ENCODE measurements at regions not wholly inside any gene's neighbourhood (a gene's known extent, or its start where the extent isn't known, plus 50 kb on each side); places are given as distances from the start of the nearest gene placed in this dataset.

- H3K27ac Mint-ChIP-seq = no peak overlapping the region
- ChIA-PET POLR2A (no interaction called here), CTCF (no interaction called here)
- Histone ChIP-seq H3K4me1 (ENCODE audit: control insufficient read depth in 1 of 2, extremely low read depth in 1 of 2, insufficient read depth in 2 of 2, low read length in 2 of 2) (no peaks in the 10 kb centered on the region), H3K27me3 (replicated peaks in 1 of 2; ENCODE audit: control insufficient read depth in 2 of 2, extremely low read depth in 1 of 2, insufficient read depth in 2 of 2, low read length in 1 of 2) (no peaks in the 10 kb centered on the region), H3K9me3 (no peaks in the 10 kb centered on the region), H3K36me3 (ENCODE audit: control insufficient read depth in 2 of 2, extremely low read depth in 1 of 2, insufficient read depth in 1 of 2, low read length in 1 of 2) (no peaks in the 10 kb centered on the region), H3K4me3 (ENCODE audit: control insufficient read depth in 1 of 2, extremely low read depth in 1 of 2, low read length in 1 of 2) (no peak overlapping the region), H3K27ac (ENCODE audit: low read length) (no peak overlapping the region)
- no peak for ATAC-seq (replicated peaks in 1 of 4)
- no peaks in the 10 kb centered on the region for H3K9me3 Mint-ChIP-seq
- 80% methylated on average over 1 of the region's 1 CpG for WGBS (ENCODE audit: insufficient coverage)
- no peak overlapping the region for H3K4me3 Mint-ChIP-seq
- peaks cover 2 to 7% of the 10 kb centered on the region in 2 donors for H3K27me3 Mint-ChIP-seq
- no peak for DNase-seq
- no peaks in the 10 kb centered on the region for H3K36me3 Mint-ChIP-seq
- no peaks in the 10 kb centered on the region for H3K4me1 Mint-ChIP-seq
Observed at GRCh38 chr7:116329686-116330503, 119.6 kb downstream of the TES start.

DNA sequence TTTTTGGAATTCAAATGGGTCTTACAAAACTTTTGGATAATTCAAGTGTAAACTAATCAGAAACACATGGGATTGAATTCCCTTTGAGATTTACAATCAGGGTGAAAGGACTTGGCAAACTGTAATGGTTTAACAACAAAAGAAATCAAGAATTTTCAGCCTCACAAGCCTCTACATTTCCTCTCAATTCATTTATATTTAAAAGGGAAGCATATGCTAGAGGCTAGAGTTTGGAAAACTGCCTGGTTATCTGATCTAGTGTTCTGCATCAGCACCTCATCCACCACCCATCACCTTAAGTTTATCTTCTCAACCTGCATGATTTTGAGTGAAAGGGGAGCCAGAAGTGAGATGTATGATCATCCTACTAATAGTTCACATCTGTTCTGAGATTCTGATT lies 120.7 kb downstream of the TES start:
- Mint-ChIP-seq H3K4me1 (no peaks in the 10 kb centered on the region), H3K27ac (no peak overlapping the region), H3K9me3 (no peaks in the 10 kb centered on the region), H3K4me3 (no peak overlapping the region), H3K27me3 (peaks cover 2 to 12% of the 10 kb centered on the region in 2 donors), H3K36me3 (no peaks in the 10 kb centered on the region)
- no peaks in the 10 kb centered on the region for H3K27me3 ChIP-seq (replicated peaks in 1 of 2; ENCODE audit: control insufficient read depth in 2 of 2, extremely low read depth in 1 of 2, insufficient read depth in 2 of 2, low read length in 1 of 2)
- H3K27ac ChIP-seq (ENCODE audit: low read length) = no peak overlapping the region
- ChIA-PET CTCF (no interaction called here), POLR2A (no interaction called here)
- DNase-seq (no peak), ATAC-seq (replicated peaks in 1 of 4) (no peak)
- H3K4me1 ChIP-seq (ENCODE audit: control insufficient read depth in 1 of 2, extremely low read depth in 1 of 2, insufficient read depth in 2 of 2, low read length in 2 of 2) = no peaks in the 10 kb centered on the region
- H3K36me3 ChIP-seq (ENCODE audit: control insufficient read depth in 2 of 2, extremely low read depth in 1 of 2, insufficient read depth in 1 of 2, low read length in 1 of 2) = no peaks in the 10 kb centered on the region
- H3K4me3 ChIP-seq (ENCODE audit: control insufficient read depth in 1 of 2, extremely low read depth in 1 of 2, low read length in 1 of 2) = no peak overlapping the region
- no peaks in the 10 kb centered on the region for H3K9me3 ChIP-seq

DNA sequence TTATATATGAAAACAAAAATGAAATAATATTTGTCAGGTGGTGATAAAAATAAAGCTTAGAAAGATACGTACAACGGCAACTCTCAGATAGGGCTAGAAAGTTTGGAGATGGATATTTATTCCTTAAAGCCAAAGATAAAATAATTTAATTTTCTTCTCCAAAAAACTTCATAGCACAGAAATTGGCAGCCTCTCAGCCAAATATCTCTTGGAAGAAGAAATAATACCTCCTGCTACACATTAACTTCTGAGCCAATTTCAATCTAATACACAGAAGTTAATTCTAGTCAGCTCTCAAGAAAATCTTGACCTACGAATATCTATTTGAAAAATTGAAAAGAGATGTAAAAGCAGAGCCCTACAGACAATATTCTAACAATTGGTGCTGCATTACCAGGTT lies 122.4 kb downstream of the TES start:
- ATAC-seq (replicated peaks in 1 of 4) = no peak
- no peaks in the 10 kb centered on the region for H3K36me3 ChIP-seq (ENCODE audit: control insufficient read depth in 2 of 2, extremely low read depth in 1 of 2, insufficient read depth in 1 of 2, low read length in 1 of 2)
- no peaks in the 10 kb centered on the region for H3K27me3 ChIP-seq (replicated peaks in 1 of 2; ENCODE audit: control insufficient read depth in 2 of 2, extremely low read depth in 1 of 2, insufficient read depth in 2 of 2, low read length in 1 of 2)
- Mint-ChIP-seq H3K36me3 (no peaks in the 10 kb centered on the region), H3K4me3 (no peak overlapping the region), H3K9me3 (no peaks in the 10 kb centered on the region), H3K27me3 (peaks cover 4 to 15% of the 10 kb centered on the region in 2 donors), H3K27ac (no peak overlapping the region), H3K4me1 (no peaks in the 10 kb centered on the region)
- H3K9me3 ChIP-seq = no peaks in the 10 kb centered on the region
- ChIA-PET POLR2A (interaction anchor here in 1 of 2 donors (0.6 kb wide), 1 partner anchor 362 kb away, joined by 3 read pairs; no protein-coding TSS in a partner anchor), CTCF (no interaction called here)
- no peaks in the 10 kb centered on the region for H3K4me1 ChIP-seq (ENCODE audit: control insufficient read depth in 1 of 2, extremely low read depth in 1 of 2, insufficient read depth in 2 of 2, low read length in 2 of 2)
- H3K27ac ChIP-seq (ENCODE audit: low read length) = no peak overlapping the region
- H3K4me3 ChIP-seq (ENCODE audit: control insufficient read depth in 1 of 2, extremely low read depth in 1 of 2, low read length in 1 of 2) = no peak overlapping the region
- WGBS (ENCODE audit: insufficient coverage) = no CpG with 5 or more reads among the region's 3 CpGs
- no peak for DNase-seq

DNA sequence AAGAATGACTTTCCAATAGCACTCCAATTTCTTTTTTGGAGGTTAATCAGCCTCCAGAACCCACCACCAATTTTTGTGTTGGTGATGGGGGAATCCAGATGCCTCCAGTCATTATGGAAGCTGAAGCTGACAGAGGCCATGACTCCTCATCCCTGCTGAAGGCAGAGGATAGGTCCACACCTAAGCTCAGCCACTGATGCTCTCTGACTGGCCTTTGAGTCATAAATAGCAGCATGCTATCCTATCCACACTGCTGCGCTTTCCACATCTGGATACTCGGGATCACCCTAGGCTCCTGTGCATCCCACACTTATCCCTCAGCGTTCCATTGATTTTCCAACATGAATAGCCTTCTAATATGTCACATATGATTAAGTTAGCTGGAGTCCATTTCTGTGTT lies 124.2 kb downstream of the TES start:
- CTCF ChIA-PET = no interaction called here
- Mint-ChIP-seq H3K4me1 (no peaks in the 10 kb centered on the region), H3K36me3 (no peaks in the 10 kb centered on the region), H3K9me3 (no peaks in the 10 kb centered on the region), H3K4me3 (no peak overlapping the region), H3K27me3 (peaks cover 4 to 15% of the 10 kb centered on the region in 2 donors), H3K27ac (no peak overlapping the region)
- POLR2A ChIA-PET = interaction anchor here in 1 of 2 donors (0.5 kb wide), 2 partner anchors 428 to 1829 kb away, joined by 3 to 5 read pairs; no protein-coding TSS in a partner anchor
- Histone ChIP-seq H3K4me1 (ENCODE audit: control insufficient read depth in 1 of 2, extremely low read depth in 1 of 2, insufficient read depth in 2 of 2, low read length in 2 of 2) (no peaks in the 10 kb centered on the region), H3K9me3 (no peaks in the 10 kb centered on the region), H3K27ac (ENCODE audit: low read length) (no peak overlapping the region), H3K4me3 (ENCODE audit: control insufficient read depth in 1 of 2, extremely low read depth in 1 of 2, low read length in 1 of 2) (no peak overlapping the region), H3K27me3 (replicated peaks in 1 of 2; ENCODE audit: control insufficient read depth in 2 of 2, extremely low read depth in 1 of 2, insufficient read depth in 2 of 2, low read length in 1 of 2) (no peaks in the 10 kb centered on the region), H3K36me3 (ENCODE audit: control insufficient read depth in 2 of 2, extremely low read depth in 1 of 2, insufficient read depth in 1 of 2, low read length in 1 of 2) (no peaks in the 10 kb centered on the region)
- DNase-seq (no peak), ATAC-seq (replicated peaks in 1 of 4) (no peak)
- 80% methylated on average over 1 of the region's 3 CpGs for WGBS (ENCODE audit: insufficient coverage)

GRCh38 chr7:116337018-116337417 lies 126.7 kb downstream of the TES start:
- H3K27me3 ChIP-seq (replicated peaks in 1 of 2; ENCODE audit: control insufficient read depth in 2 of 2, extremely low read depth in 1 of 2, insufficient read depth in 2 of 2, low read length in 1 of 2) = no peaks in the 10 kb centered on the region
- Mint-ChIP-seq H3K4me1 (no peaks in the 10 kb centered on the region), H3K9me3 (no peaks in the 10 kb centered on the region), H3K27ac (no peak overlapping the region), H3K4me3 (no peak overlapping the region), H3K36me3 (no peaks in the 10 kb centered on the region), H3K27me3 (peaks cover 2 to 15% of the 10 kb centered on the region in 2 donors)
- DNase-seq (no peak), ATAC-seq (replicated peaks in 1 of 4) (no peak)
- no peak overlapping the region for H3K4me3 ChIP-seq (ENCODE audit: control insufficient read depth in 1 of 2, extremely low read depth in 1 of 2, low read length in 1 of 2)
- no peaks in the 10 kb centered on the region for H3K4me1 ChIP-seq (ENCODE audit: control insufficient read depth in 1 of 2, extremely low read depth in 1 of 2, insufficient read depth in 2 of 2, low read length in 2 of 2)
- H3K27ac ChIP-seq (ENCODE audit: low read length) = no peak overlapping the region
- no peaks in the 10 kb centered on the region for H3K9me3 ChIP-seq
- CTCF ChIA-PET = no interaction called here
- WGBS (ENCODE audit: insufficient coverage) = 67% methylated on average over 1 of the region's 2 CpGs
- no peaks in the 10 kb centered on the region for H3K36me3 ChIP-seq (ENCODE audit: control insufficient read depth in 2 of 2, extremely low read depth in 1 of 2, insufficient read depth in 1 of 2, low read length in 1 of 2)
- POLR2A ChIA-PET = no interaction called here

DNA sequence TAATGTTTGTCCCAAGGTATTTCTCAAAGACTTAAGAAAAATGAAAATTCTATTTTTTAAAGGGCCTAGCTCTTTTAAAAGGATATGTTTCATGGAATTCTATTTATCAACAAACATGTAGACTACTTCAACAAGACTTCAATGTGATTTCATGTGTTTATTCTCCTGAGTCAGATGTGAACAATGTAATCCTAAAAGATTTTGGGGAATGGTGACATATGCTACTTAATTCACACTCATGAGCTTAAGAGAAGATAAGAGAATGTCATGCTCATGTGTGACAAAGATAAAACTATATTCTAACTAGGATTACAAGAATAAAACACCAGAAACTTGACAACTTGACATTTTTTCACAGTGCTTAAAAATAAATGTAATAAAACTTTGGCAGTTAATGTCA lies 127.5 kb downstream of the TES start:
- H3K36me3 ChIP-seq (ENCODE audit: control insufficient read depth in 2 of 2, extremely low read depth in 1 of 2, insufficient read depth in 1 of 2, low read length in 1 of 2) = no peaks in the 10 kb centered on the region
- H3K36me3 Mint-ChIP-seq = no peaks in the 10 kb centered on the region
- no peak overlapping the region for H3K4me3 ChIP-seq (ENCODE audit: control insufficient read depth in 1 of 2, extremely low read depth in 1 of 2, low read length in 1 of 2)
- H3K4me3 Mint-ChIP-seq = no peak overlapping the region
- ChIA-PET CTCF (no interaction called here), POLR2A (no interaction called here)
- no peaks in the 10 kb centered on the region for H3K4me1 ChIP-seq (ENCODE audit: control insufficient read depth in 1 of 2, extremely low read depth in 1 of 2, insufficient read depth in 2 of 2, low read length in 2 of 2)
- DNase-seq (no peak), ATAC-seq (replicated peaks in 1 of 4) (no peak)
- H3K4me1 Mint-ChIP-seq = no peaks in the 10 kb centered on the region
- no peaks in the 10 kb centered on the region for H3K27me3 ChIP-seq (replicated peaks in 1 of 2; ENCODE audit: control insufficient read depth in 2 of 2, extremely low read depth in 1 of 2, insufficient read depth in 2 of 2, low read length in 1 of 2)
- no peak overlapping the region for H3K27ac ChIP-seq (ENCODE audit: low read length)
- peaks cover 2 to 15% of the 10 kb centered on the region in 2 donors for H3K27me3 Mint-ChIP-seq
- no peak overlapping the region for H3K27ac Mint-ChIP-seq
- H3K9me3 Mint-ChIP-seq = no peaks in the 10 kb centered on the region
- H3K9me3 ChIP-seq = no peaks in the 10 kb centered on the region

- POLR2A ChIA-PET = no interaction called here
- no peaks in the 10 kb centered on the region for H3K9me3 Mint-ChIP-seq
- WGBS (ENCODE audit: insufficient coverage) = no CpG with 5 or more reads among the region's 3 CpGs
- Histone ChIP-seq H3K36me3 (ENCODE audit: control insufficient read depth in 2 of 2, extremely low read depth in 1 of 2, insufficient read depth in 1 of 2, low read length in 1 of 2) (no peaks in the 10 kb centered on the region), H3K9me3 (no peaks in the 10 kb centered on the region), H3K27ac (ENCODE audit: low read length) (no peak overlapping the region), H3K4me1 (ENCODE audit: control insufficient read depth in 1 of 2, extremely low read depth in 1 of 2, insufficient read depth in 2 of 2, low read length in 2 of 2) (no peaks in the 10 kb centered on the region), H3K27me3 (replicated peaks in 1 of 2; ENCODE audit: control insufficient read depth in 2 of 2, extremely low read depth in 1 of 2, insufficient read depth in 2 of 2, low read length in 1 of 2) (no peaks in the 10 kb centered on the region), H3K4me3 (ENCODE audit: control insufficient read depth in 1 of 2, extremely low read depth in 1 of 2, low read length in 1 of 2) (no peak overlapping the region)
- H3K27ac Mint-ChIP-seq = no peak overlapping the region
- no peaks in the 10 kb centered on the region for H3K36me3 Mint-ChIP-seq
- peaks cover 2 to 12% of the 10 kb centered on the region in 2 donors for H3K27me3 Mint-ChIP-seq
- no peak overlapping the region for H3K4me3 Mint-ChIP-seq
- DNase-seq (no peak), ATAC-seq (replicated peaks in 1 of 4) (no peak)
- H3K4me1 Mint-ChIP-seq = no peaks in the 10 kb centered on the region
- CTCF ChIA-PET = no interaction called here
Observed at GRCh38 chr7:116339564-116339963, 129.2 kb downstream of the TES start.
